Parathyroid adenoma (tissue), 2 donors: ENCODE measurements at regions not wholly inside any gene's neighbourhood (a gene's known extent, or its start where the extent isn't known, plus 50 kb on each side); places are given as distances from the start of the nearest gene placed in this dataset.

Source experiments
- H2AFZ ChIP-seq: fragments of 300-600 bp; sonication (generic); one replicate; pipeline ENCODE4 v1.7.0; 2017; ENCODE audit warnings: antibody characterized with exemption, mild to moderate bottlenecking
- H3K27ac ChIP-seq: fragments of 300-600 bp; sonication (generic); one replicate; pipeline ENCODE4 v1.7.0; 2017
- H3K27me3 ChIP-seq: fragments of 300-600 bp; sonication (generic); one replicate; pipeline ENCODE4 v1.7.0; 2017; ENCODE audit warnings: low read length; ENCODE audit not compliant: control insufficient read depth, insufficient read depth
- H3K36me3 ChIP-seq: fragments of 300-600 bp; sonication (generic); one replicate; pipeline ENCODE4 v1.7.0; 2017; ENCODE audit warnings: low read length; ENCODE audit not compliant: control insufficient read depth, insufficient read depth
- H3K4me1 ChIP-seq: fragments of 300-600 bp; sonication (generic); one replicate; pipeline ENCODE4 v1.7.0; 2017; ENCODE audit warnings: control low read depth
- H3K4me2 ChIP-seq: fragments of 300-600 bp; sonication (generic); one replicate; pipeline ENCODE4 v1.7.0; 2017; ENCODE audit warnings: low read length
- H3K4me3 ChIP-seq: fragments of 300-600 bp; sonication (generic); one replicate; pipeline ENCODE4 v1.7.0; 2017; ENCODE audit warnings: low read depth, low read length
- H3K79me2 ChIP-seq: fragments of 300-600 bp; sonication (generic); one replicate; pipeline ENCODE4 v1.7.0; 2017; ENCODE audit warnings: control low read depth
- H3K9ac ChIP-seq: fragments of 300-600 bp; sonication (generic); one replicate; pipeline ENCODE4 v1.7.0; 2017; ENCODE audit warnings: mild to moderate bottlenecking
- H3K9me3 ChIP-seq: fragments of 300-600 bp; sonication (generic); one replicate; pipeline ENCODE4 v1.7.0; 2017; ENCODE audit warnings: low read length; ENCODE audit not compliant: control insufficient read depth
- CTCF ChIP-seq: fragments of 300-600 bp; sonication (generic); IDR thresholded peaks from one replicate; pipeline ENCODE4 v1.7.0; 2017; ENCODE audit warnings: antibody characterized with exemption, mild to moderate bottlenecking
- donor health status: primary hyperparathyroidism.

GRCh38 chr20:47971058-47971791, 185.9 kb upstream of the SULF2 start:
- Histone ChIP-seq H3K4me3 (no peak overlapping the region), H3K9me3 (no peaks in the 10 kb centered on the region), H3K4me1 (no peaks in the 10 kb centered on the region), H3K4me2 (no peak overlapping the region), H2AFZ (no peak overlapping the region), H3K9ac (no peak overlapping the region), H3K27ac (no peak overlapping the region), H3K79me2 (no peaks in the 10 kb centered on the region), H3K27me3 (no peaks in the 10 kb centered on the region), H3K36me3 (no peaks in the 10 kb centered on the region)
- TF ChIP-seq CTCF = no peak

GRCh38 chr20:47970282-47970903, 185.1 kb upstream of the SULF2 start:
- Histone ChIP-seq H3K9me3 (no peaks in the 10 kb centered on the region), H2AFZ (no peak overlapping the region), H3K79me2 (no peaks in the 10 kb centered on the region), H3K27ac (no peak overlapping the region), H3K27me3 (no peaks in the 10 kb centered on the region), H3K9ac (no peak overlapping the region), H3K4me1 (no peaks in the 10 kb centered on the region), H3K36me3 (no peaks in the 10 kb centered on the region), H3K4me3 (no peak overlapping the region), H3K4me2 (no peak overlapping the region)
- no peak for TF ChIP-seq CTCF

GRCh38 chr20:47969426-47969825, 184.1 kb upstream of the SULF2 start:
- H3K4me3 ChIP-seq = no peak overlapping the region
- no peak overlapping the region for H2AFZ ChIP-seq
- H3K4me1 ChIP-seq = no peaks in the 10 kb centered on the region
- no peak overlapping the region for H3K4me2 ChIP-seq
- no peaks in the 10 kb centered on the region for H3K36me3 ChIP-seq
- H3K27me3 ChIP-seq = no peaks in the 10 kb centered on the region
- H3K9me3 ChIP-seq = no peaks in the 10 kb centered on the region
- H3K79me2 ChIP-seq = no peaks in the 10 kb centered on the region
- no peak overlapping the region for H3K27ac ChIP-seq
- H3K9ac ChIP-seq = no peak overlapping the region
- TF ChIP-seq CTCF = no peak

GRCh38 chr20:47968541-47969310, 183.4 kb upstream of the SULF2 start:
- H3K27me3 ChIP-seq = no peaks in the 10 kb centered on the region
- H3K36me3 ChIP-seq = no peaks in the 10 kb centered on the region
- H3K9me3 ChIP-seq = no peaks in the 10 kb centered on the region
- H2AFZ ChIP-seq = no peak overlapping the region
- no peak overlapping the region for H3K4me2 ChIP-seq
- no peak overlapping the region for H3K9ac ChIP-seq
- no peak overlapping the region for H3K27ac ChIP-seq
- no peaks in the 10 kb centered on the region for H3K79me2 ChIP-seq
- H3K4me1 ChIP-seq = no peaks in the 10 kb centered on the region
- no peak overlapping the region for H3K4me3 ChIP-seq
- TF ChIP-seq CTCF = no peak
